Stimulated activated CD4-positive, alpha-beta T cell treated with anti-CD3 and anti-CD28 coated beads, Interleukin-15, amount 100 ng/mL, for 1 hour (primary cell): ENCODE measurements at regions not wholly inside any gene's neighbourhood (a gene's known extent, or its start where the extent isn't known, plus 50 kb on each side); places are given as distances from the start of the nearest gene placed in this dataset.

ENCODE experiments used
- DNase-seq, 2 donors: peaks; one replicate each; pipeline ENCODE4 v3.0.0-alpha.2; 2020; ENCODE audit warnings: low read depth in 1 of 2, low spot score in 1 of 2

GRCh38 chr5:1748271-1748670 is 51.4 kb downstream of the MRPL36 start:
- no peak for DNase-seq

GRCh38 chr5:1747803-1748085 is 51.9 kb downstream of the MRPL36 start:
- no peak for DNase-seq

- DNase-seq, result no peak
Measured at GRCh38 chr5:1747079-1747802, 52.4 kb downstream of the MRPL36 start.

- DNase-seq, result no peak
Measured at GRCh38 chr5:1746371-1747078, 53.1 kb downstream of the MRPL36 start.

GRCh38 chr5:1745796-1746370 is 53.8 kb downstream of the MRPL36 start:
- no peak for DNase-seq

GRCh38 chr5:1745123-1745795 is 54.4 kb downstream of the MRPL36 start:
- no peak for DNase-seq

DNA sequence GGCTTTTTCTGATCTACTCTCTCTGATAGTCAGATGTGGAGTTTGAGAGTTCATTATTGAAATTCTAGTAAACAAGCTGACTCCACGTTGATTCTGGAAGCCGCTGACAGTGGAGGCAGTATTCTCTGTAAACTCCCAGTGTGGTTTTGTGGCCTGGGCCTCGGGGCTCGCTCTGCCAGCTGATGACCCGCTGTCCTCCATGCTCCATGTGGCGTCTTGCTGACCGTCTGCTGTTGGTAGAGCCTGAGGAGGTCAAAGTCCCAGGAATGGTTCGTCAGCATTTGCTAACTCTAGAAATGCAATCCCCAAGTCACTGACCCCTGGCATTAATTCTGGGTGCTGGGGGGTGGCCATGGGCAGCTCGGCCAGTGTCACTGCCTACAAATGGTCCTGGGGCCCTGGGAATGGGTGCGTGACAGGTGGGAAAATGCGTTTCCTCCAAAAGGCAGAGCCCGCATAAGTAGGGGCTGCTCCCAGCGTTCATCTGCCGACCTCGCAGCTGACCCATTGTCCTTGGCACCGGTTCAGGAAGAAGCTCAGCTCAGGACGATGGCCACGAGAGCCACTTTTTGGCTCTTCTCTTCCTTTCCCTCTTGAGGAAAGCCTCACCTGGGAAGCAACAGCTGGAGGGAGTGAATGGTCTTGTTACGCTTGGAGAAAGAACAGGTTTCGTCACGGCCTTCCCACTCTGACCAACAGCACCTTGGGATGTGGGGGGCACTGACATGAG is 55.1 kb downstream of the MRPL36 start:
- DNase-seq, result no peak

- no peak for DNase-seq
Measured at GRCh38 chr5:1743769-1744085, 55.9 kb downstream of the MRPL36 start.

GRCh38 chr5:1743061-1743768 is 56.4 kb downstream of the MRPL36 start:
- no peak for DNase-seq

DNA sequence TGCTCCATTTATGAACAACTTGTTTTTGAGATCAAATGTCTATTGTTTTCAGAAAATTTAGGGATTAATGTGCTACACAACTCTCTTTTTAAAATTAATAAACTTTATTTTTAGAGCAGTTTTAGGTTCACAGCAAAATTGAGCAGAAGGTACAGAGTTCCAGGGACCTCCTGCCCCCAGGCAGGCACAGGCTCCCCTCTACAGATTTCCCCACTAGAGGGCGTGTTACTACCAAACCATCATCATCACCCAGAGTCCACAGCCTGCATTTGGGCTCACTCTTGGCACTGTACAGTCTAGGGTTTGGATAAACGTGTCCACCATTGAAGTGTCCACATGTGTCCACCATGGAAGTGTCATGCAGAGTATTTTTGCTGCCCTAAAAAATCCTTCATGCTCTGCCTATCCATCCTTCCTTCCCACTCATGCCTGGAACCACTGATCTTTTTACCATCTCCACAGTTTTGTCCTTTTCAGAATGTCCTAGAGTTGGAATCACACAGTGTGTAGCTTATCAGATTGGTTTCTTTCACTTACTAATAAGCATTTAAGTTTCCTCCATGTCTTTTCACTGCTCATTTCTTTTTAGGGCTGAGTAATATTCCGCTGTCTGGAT is 61.7 kb downstream of the MRPL36 start:
- no peak for DNase-seq

GRCh38 chr5:1736889-1737711 is 62.5 kb downstream of the MRPL36 start:
- DNase-seq, result no peak

GRCh38 chr5:1736065-1736464 is 63.6 kb downstream of the MRPL36 start:
- DNase-seq, result no peak

DNA sequence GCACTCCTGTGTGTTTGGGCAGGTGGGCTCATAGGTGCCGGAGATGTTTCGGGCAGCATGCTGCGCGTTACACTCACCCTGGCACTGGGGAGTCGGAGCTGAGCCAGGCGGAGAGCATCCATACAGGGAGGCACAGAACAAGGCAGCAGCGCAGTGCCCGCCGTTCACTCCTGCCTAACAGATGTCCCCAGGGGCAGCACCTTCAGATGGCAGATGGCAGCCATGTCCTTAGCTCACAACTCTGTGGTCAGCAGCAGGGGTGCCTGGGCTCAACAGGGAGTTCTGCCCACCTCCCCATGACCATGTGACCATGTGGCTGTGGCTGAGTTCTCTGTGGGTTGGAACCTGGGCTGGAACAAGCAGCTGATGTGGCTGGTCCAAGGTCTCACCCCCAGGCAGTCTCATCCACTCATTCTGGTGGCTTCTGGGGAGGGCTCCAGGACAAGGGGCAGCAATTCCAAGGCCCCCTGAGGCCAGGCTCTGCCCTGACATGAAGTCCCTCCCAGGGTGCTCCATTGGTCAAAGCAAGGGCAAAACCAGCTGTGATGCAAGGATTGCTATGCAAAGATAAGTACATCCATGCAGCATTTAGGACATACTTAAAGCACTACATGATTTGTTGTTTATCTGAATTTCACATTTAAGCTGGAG is 64.2 kb downstream of the MRPL36 start:
- no peak for DNase-seq

- DNase-seq, result no peak
Measured at GRCh38 chr5:1734908-1735289, 64.7 kb downstream of the MRPL36 start.

- DNase-seq, result no peak
Measured at GRCh38 chr5:1734271-1734907, 65.2 kb downstream of the MRPL36 start.

DNA sequence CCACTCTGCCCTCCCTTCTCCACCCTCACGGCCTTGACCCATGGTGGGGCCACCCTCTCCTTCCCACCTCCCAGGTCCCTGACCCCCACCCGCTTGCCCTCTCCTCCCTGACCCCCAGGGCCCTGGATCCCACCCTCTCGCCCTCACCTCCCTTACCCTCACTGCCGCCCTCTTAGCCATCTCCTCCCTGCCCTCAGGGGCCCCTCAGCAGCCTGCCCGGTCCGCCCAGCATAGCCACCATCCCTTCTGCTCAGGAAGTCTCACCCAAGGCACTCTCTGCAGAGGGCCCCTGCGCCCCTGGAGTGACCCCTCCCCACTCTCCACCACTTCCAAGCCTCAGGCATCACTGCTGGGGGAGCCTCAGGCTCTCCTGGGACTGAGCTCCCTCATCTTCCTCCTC is 66.3 kb downstream of the MRPL36 start:
- DNase-seq, result no peak

DNA sequence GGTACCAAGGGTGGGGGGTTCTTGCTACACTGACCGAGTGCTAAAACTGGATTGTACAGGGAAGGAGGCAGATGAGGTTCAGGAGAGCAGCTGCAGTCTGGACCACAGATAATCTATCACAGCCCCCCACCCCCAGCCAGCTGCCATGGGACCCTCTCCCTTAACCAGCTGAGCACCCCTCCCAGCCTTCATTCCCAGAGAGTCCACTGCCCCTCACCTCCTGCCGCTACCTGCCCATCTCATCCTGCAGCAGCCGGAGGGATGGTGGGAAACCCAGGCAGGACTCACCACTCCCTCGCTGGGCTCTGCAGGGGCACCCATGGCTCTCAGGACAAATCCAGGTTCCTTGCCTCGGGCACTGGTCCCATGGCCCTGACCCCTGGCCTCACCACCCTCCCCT is 66.7 kb downstream of the MRPL36 start:
- DNase-seq, result no peak

- DNase-seq, result no peak
Measured at GRCh38 chr5:1732238-1732941, 67.2 kb downstream of the MRPL36 start.
